ENCODE measurements at regions not wholly inside any gene's neighbourhood (a gene's known extent, or its start where the extent isn't known, plus 50 kb on each side); places are given as distances from the start of the nearest gene placed in this dataset.

DNA sequence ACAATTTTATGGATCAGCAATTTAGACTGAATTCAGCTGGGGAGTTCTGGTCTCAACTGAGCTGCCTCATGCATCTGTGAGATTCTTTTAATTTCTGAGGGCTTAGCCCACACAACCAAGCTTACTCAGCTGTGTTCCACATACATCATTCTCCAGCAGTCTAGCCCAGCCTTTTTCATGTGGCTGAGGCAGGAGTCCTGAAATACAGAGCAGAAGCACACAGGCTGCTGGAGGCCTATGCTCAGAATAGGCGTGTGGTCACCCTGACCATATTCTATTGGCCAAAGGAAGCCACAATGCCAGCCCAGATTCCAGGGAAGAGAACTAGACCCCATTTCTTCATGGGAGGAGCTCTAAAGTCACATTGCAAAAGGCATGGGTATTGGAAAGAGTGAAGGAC, 72.3 kb upstream of the DHRS4 start:
- Histone ChIP-seq H3K4me2 (ENCODE audit: control insufficient read depth, extremely low read depth, insufficient read depth, low read depth, low read length) (no peak overlapping the region), H3K36me3 (ENCODE audit: control insufficient read depth in 2 of 2, extremely low read depth in 1 of 2, insufficient read depth in 2 of 2, low read length in 2 of 2) (no peaks in the 10 kb centered on the region), H3K27me3 (ENCODE audit: control insufficient read depth, extremely low read depth, insufficient read depth, low read length) (no peaks in the 10 kb centered on the region), H4K20me1 (ENCODE audit: control insufficient read depth, extremely low read depth, insufficient read depth, low read length) (no peaks in the 10 kb centered on the region), H3K4me1 (ENCODE audit: control insufficient read depth, extremely low read depth, insufficient read depth, low read length) (no peaks in the 10 kb centered on the region), H3K9ac (ENCODE audit: control insufficient read depth, extremely low read depth, insufficient read depth, low read length) (no peak overlapping the region), H3K4me3 (ENCODE audit: control insufficient read depth in 2 of 3, extremely low read depth in 1 of 3, insufficient read depth in 2 of 3, low read depth in 1 of 3, low read length in 3 of 3) (no peak overlapping the region), H2AFZ (ENCODE audit: control insufficient read depth, low read length) (no peak overlapping the region), H3K79me2 (ENCODE audit: control insufficient read depth, insufficient read depth, low read length) (no peaks in the 10 kb centered on the region), H3K9me3 (ENCODE audit: control insufficient read depth, low read depth, low read length) (no peaks in the 10 kb centered on the region), H3K27ac (ENCODE audit: control insufficient read depth, insufficient read depth, low read length) (no peak overlapping the region), H3K9me1 (ENCODE audit: control insufficient read depth, extremely low read depth, insufficient read depth, low read length) (no peaks in the 10 kb centered on the region)
- TF ChIP-seq EZH2 (IDR thresholded peaks at IDR 0.05; ENCODE audit: low read length) = no peak
- TF ChIP-seq, protein P1, sequence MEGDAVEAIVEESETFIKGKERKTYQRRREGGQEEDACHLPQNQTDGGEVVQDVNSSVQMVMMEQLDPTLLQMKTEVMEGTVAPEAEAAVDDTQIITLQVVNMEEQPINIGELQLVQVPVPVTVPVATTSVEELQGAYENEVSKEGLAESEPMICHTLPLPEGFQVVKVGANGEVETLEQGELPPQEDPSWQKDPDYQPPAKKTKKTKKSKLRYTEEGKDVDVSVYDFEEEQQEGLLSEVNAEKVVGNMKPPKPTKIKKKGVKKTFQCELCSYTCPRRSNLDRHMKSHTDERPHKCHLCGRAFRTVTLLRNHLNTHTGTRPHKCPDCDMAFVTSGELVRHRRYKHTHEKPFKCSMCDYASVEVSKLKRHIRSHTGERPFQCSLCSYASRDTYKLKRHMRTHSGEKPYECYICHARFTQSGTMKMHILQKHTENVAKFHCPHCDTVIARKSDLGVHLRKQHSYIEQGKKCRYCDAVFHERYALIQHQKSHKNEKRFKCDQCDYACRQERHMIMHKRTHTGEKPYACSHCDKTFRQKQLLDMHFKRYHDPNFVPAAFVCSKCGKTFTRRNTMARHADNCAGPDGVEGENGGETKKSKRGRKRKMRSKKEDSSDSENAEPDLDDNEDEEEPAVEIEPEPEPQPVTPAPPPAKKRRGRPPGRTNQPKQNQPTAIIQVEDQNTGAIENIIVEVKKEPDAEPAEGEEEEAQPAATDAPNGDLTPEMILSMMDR (optimal IDR thresholded peaks at IDR 0.05 in 1 of 3, IDR thresholded peaks at IDR 0.05 in 1 of 3, conservative IDR thresholded peaks at IDR 0.05 in 1 of 3; ENCODE audit: extremely low read depth in 1 of 3, insufficient read depth in 2 of 3, low read length in 3 of 3) = no peak
- DNase-seq (ENCODE audit: low read depth, low spot score) = no peak
- dilution Hi-C loops (cut with MboI; ENCODE audit: extremely low pct_ligation_motif_present, low sequenced_read_pairs) = no loop called here
- no peak for FAIRE-seq

GRCh38 chr14:23883684-23884540, 69.7 kb upstream of the DHRS4 start:
- FAIRE-seq = no peak
- Histone ChIP-seq H3K9me1 (ENCODE audit: control insufficient read depth, extremely low read depth, insufficient read depth, low read length) (no peaks in the 10 kb centered on the region), H3K9ac (ENCODE audit: control insufficient read depth, extremely low read depth, insufficient read depth, low read length) (no peak overlapping the region), H2AFZ (ENCODE audit: control insufficient read depth, low read length) (no peak overlapping the region), H3K27ac (ENCODE audit: control insufficient read depth, insufficient read depth, low read length) (no peak overlapping the region), H3K79me2 (ENCODE audit: control insufficient read depth, insufficient read depth, low read length) (no peaks in the 10 kb centered on the region), H3K27me3 (ENCODE audit: control insufficient read depth, extremely low read depth, insufficient read depth, low read length) (no peaks in the 10 kb centered on the region), H4K20me1 (ENCODE audit: control insufficient read depth, extremely low read depth, insufficient read depth, low read length) (no peaks in the 10 kb centered on the region), H3K4me2 (ENCODE audit: control insufficient read depth, extremely low read depth, insufficient read depth, low read depth, low read length) (no peak overlapping the region), H3K4me1 (ENCODE audit: control insufficient read depth, extremely low read depth, insufficient read depth, low read length) (no peaks in the 10 kb centered on the region), H3K9me3 (ENCODE audit: control insufficient read depth, low read depth, low read length) (no peaks in the 10 kb centered on the region), H3K36me3 (ENCODE audit: control insufficient read depth in 2 of 2, extremely low read depth in 1 of 2, insufficient read depth in 2 of 2, low read length in 2 of 2) (no peaks in the 10 kb centered on the region), H3K4me3 (ENCODE audit: control insufficient read depth in 2 of 3, extremely low read depth in 1 of 3, insufficient read depth in 2 of 3, low read depth in 1 of 3, low read length in 3 of 3) (no peak overlapping the region)
- TF ChIP-seq EZH2 (IDR thresholded peaks at IDR 0.05; ENCODE audit: low read length) = no peak
- TF ChIP-seq, protein P1 (optimal IDR thresholded peaks at IDR 0.05 in 1 of 3, IDR thresholded peaks at IDR 0.05 in 1 of 3, conservative IDR thresholded peaks at IDR 0.05 in 1 of 3; ENCODE audit: extremely low read depth in 1 of 3, insufficient read depth in 2 of 3, low read length in 3 of 3) = no peak
- dilution Hi-C loops (cut with MboI; ENCODE audit: extremely low pct_ligation_motif_present, low sequenced_read_pairs) = no loop called here
- no peak for DNase-seq (ENCODE audit: low read depth, low spot score)
